Anterior cingulate cortex (tissue), 58 donors: ENCODE measurements at regions not wholly inside any gene's neighbourhood (a gene's known extent, or its start where the extent isn't known, plus 50 kb on each side); places are given as distances from the start of the nearest gene placed in this dataset.
"Not testable (repeated sequence)": the region's sequence is repeated elsewhere in the genome, so short reads cannot be mapped to it uniquely, and the experiment has no call there.

ENCODE experiments used
- DNase-seq, 58 donors: peaks; one replicate each; lab custom pipeline; 2025; lab: John Stamatoyannopoulos, UW

DNA sequence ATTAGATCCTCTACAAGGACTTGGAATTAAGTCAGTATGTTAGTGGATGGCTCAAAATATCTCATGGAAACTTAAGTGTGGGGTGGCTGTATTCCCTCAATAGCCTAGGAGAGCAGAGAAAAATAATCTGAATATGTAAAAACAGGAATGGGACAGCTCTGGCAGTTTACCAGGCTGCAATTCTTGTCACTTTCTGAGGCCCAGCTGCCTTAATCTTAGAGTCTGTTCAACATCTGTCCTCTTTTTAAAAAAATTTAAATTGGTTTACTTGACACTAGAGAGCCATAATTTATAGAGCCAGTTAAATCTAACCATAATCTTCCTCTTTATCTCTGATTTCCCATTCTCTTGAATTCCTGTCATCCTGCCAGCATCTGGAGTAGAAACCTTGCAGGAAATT lies 109.2 kb upstream of the CXCL13 start:
- DNase-seq: no peak

GRCh38 chr4:77500801-77501200 lies 104.8 kb upstream of the CXCL13 start:
- DNase-seq: no peak

- DNase-seq: no peak
These were observed 104.4 kb upstream of the CXCL13 start for GRCh38 chr4:77501240-77501639.

DNA sequence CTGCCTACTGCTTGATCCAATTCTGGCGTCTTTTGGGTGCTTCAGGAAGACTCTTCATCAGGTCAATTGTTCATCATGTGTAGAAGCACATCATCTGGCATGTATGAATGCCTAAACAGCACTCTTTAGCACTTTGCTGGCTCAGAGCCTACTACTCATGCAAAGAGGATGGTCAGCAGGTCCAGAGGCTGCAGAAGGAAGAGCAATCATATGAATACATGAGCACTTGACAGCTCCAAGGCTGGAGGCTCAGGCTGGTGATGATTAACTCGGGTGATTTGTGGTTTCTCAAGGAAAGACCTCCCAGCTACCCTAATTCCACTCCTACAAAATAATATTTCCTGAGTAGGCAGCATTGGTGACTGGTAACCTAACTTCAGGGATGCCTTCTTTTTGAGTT lies 103.8 kb upstream of the CXCL13 start:
- no peak for DNase-seq

GRCh38 chr4:77504407-77504806 lies 101.2 kb upstream of the CXCL13 start:
- no peak for DNase-seq

DNA sequence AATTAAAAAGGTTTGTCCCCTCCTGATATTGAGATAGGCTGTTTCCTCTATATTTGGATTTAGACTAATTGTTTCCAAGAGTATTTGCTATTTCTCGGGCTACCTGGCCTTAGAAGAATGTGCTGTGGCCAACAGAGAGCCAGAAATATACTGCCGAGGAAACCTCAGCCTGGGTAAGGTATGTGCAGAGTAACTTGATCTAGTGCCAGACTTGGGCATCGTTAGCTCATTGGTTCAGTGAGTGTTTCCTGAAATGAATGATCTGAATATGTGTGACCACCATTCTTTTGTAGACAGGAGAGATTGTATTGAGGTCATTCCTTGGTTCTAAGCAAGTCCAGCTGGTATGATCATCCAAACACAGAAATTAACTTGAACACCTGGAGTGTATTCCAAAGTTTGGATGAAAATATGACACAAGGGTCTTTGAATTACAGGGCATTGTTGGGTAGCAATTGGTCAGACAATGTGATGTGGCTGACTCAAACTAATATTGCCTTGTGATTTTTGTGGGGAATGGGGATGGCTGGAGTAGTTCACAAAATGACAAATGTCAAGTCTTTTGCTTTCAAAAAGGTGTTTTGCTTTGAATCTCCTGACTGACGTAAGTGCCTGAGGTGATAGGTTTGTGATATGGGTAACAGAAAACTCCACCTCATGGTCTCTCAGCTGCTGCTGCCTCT lies 100.2 kb upstream of the CXCL13 start:
- DNase-seq: no peak

GRCh38 chr4:77505958-77506319 lies 99.7 kb upstream of the CXCL13 start:
- no peak for DNase-seq

DNA sequence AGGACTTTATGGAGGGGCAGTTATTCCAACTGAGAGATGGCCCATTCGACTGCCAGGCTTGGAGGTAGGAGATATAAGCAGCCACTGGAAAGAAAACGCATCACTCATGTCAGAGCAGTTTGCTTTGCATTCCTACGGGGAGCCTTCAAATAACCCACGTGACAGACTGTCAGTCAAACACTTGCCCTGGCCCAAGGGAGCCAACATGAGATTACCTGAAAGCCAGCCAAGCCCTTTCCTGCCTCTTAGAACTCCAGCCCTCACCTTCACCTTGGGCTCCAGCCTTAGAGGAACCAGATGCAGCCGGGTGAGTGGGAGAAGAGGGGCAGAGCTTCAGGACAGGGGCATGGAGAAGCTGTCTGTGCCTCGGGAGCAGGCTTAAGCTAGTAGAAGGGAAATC lies 95.3 kb upstream of the CXCL13 start:
- DNase-seq: no peak

DNA sequence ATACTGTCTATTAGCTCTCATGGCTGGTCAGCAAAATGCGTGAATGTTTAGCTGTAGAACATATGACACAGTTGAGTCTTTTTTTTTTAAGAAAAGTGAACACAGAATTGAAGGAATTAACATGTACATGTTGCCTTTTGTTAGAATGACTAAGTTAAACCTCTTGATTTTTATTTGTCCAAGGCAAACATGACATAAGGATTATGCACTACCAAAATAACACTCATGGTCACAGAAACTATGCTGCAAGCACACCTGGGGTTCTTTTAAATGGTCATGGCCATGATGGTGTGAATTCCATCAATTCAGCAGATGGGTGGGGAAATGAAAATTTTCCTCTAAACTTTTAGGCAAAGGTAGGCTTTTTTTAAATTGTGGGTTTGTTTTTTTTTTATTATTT lies 80.1 kb upstream of the CXCL13 start:
- no peak for DNase-seq

GRCh38 chr4:77527900-77528299 lies 77.7 kb upstream of the CXCL13 start:
- DNase-seq: not testable (repeated sequence)

GRCh38 chr4:77538144-77538543 lies 67.5 kb upstream of the CXCL13 start:
- no peak for DNase-seq

DNA sequence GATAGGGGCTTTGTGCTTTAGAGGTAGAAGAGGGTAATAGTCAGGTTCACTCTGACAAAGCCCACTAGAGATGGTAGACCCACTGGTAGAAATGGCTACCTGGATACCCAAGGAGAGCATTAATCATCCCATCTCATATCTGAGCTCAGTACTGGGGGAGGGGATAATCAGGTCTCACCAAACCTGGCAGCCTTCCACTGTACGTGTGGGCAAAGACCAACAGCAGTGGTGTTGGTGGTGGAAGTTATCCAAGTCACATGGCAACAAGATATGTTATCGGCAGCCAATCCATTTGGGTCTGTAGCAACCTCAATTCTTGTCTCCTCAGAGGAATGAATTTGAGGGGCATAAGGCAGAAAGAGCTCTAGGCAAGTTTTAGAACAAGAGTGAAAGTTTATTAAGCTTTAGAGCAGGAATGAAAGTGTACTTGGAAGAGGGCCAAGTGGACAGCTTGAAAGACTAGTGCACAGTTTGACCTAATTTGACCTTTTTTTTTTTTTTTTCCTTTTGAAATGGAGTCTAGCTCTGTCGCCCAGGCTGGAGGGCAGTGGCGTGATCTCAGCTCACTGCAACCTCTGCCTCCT lies 67.0 kb upstream of the CXCL13 start:
- no peak for DNase-seq
